BE2C (cell line): ENCODE measurements at regions not wholly inside any gene's neighbourhood (a gene's known extent, or its start where the extent isn't known, plus 50 kb on each side); places are given as distances from the start of the nearest gene placed in this dataset.

Experiments
- DNase-seq: peaks from one replicate; pipeline ENCODE4 v3.0.0-alpha.2; 2020
- H3K27me3 ChIP-seq: fragments of 250-450 bp; sonication (Bioruptor Pico); 2 replicates; pipeline ENCODE4 v1.5.1; 2020; ENCODE audit warnings: mild to moderate bottlenecking
- H3K36me3 ChIP-seq: fragments of 250-450 bp; sonication (Bioruptor Pico); 2 replicates; pipeline ENCODE4 v1.5.1; 2020; ENCODE audit warnings: mild to moderate bottlenecking
- H3K4me1 ChIP-seq: fragments of 250-450 bp; sonication (Bioruptor Pico); 2 replicates; pipeline ENCODE4 v1.5.1; 2020
- H3K4me3 ChIP-seq: 2 replicates; pipeline ENCODE4 v1.5.1; 2011; ENCODE audit warnings: low read depth, low read length
- H3K9me3 ChIP-seq: fragments of 250-450 bp; sonication (Bioruptor Pico); 2 replicates; pipeline ENCODE4 v1.5.1; 2020
- TF ChIP-seq, protein P1 (sequence below): IDR thresholded peaks from 2 replicates; pipeline ENCODE4 v1.5.1; 2012; ENCODE audit warnings: mild to moderate bottlenecking, low read depth, low read length

DNA sequence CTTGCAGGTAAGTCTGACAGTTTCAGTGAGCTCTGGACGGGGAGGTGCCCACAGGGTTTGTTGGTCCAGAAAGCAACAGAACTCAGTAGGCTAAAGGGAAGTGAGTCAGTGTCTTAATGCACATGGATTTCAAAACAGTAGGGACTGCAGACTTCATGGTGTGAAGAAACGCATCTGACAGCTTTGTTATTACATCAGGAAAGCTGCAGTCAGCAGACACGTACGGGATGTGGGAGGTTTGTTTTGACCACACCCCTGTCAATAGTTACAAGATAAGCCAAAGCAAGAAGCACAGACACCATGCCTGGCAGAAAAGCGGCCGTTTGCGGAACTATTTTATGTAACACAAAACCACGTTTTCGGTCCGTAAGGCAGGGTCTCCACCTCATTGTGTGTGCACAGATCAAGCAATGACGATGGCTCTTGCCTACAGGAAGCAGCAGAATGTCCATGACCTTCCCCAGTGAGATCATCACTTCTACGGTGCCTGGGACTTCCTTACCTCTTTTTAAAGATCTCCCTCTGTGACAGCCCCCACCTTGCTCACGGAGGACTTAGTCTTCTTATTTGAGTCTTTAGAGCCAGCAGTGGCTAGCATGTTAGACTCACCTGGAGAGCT, 58.2 kb upstream of the FTH1 start:
- H3K27me3 ChIP-seq: no peaks in the 10 kb centered on the region
- no peak overlapping the region for H3K4me3 ChIP-seq
- H3K4me1 ChIP-seq: no peaks in the 10 kb centered on the region
- no peaks in the 10 kb centered on the region for H3K9me3 ChIP-seq
- TF ChIP-seq, protein P1, sequence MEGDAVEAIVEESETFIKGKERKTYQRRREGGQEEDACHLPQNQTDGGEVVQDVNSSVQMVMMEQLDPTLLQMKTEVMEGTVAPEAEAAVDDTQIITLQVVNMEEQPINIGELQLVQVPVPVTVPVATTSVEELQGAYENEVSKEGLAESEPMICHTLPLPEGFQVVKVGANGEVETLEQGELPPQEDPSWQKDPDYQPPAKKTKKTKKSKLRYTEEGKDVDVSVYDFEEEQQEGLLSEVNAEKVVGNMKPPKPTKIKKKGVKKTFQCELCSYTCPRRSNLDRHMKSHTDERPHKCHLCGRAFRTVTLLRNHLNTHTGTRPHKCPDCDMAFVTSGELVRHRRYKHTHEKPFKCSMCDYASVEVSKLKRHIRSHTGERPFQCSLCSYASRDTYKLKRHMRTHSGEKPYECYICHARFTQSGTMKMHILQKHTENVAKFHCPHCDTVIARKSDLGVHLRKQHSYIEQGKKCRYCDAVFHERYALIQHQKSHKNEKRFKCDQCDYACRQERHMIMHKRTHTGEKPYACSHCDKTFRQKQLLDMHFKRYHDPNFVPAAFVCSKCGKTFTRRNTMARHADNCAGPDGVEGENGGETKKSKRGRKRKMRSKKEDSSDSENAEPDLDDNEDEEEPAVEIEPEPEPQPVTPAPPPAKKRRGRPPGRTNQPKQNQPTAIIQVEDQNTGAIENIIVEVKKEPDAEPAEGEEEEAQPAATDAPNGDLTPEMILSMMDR: no peak
- no peak for DNase-seq
- H3K36me3 ChIP-seq: no peaks in the 10 kb centered on the region

DNA sequence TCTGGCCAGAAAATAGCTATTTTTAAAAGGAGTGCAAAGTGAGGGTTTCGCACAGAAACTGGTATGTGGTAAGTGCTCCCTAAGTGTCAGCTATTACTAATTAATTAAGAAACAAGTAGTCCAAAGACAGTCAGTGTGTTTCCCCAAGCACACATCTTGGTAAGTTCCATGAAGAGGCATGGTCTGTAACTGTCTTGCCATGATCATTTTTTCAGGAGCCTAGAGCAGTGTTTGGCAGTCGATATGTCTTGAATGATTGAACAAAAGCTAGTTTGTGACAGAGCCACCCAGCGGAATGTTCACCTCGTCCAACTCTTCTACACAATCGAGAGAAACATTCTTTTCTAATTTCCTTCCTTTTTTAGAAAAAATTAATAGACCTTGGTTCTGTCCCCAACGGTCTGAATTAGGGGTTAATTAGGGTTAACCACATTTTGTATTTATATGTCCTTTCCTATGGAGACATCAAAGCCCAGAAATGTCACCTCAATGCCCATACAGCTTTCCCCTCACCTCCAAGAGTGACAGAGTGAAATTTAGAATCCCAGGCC, 57.6 kb upstream of the FTH1 start:
- no peak for DNase-seq
- H3K4me3 ChIP-seq: no peak overlapping the region
- TF ChIP-seq, protein P1: no peak

DNA sequence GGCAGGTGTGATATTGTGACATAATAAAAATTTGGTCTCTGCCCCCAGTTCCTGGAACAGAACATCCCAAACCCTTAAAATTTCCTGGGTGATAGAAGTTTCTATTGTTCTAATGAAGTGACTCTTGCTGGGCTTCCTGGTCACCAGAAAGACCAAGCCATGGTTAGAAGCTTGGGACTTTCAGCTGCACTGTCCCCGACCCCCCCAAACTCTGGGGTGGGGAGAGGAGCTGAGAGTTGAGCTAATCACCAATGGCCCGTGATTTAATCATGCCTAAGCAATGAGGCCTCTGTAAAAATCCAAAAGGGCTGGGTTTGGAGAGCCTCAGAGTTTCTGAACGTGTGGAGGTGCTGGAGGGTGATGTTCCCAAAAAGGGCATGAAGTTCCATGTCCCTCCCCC, 54.8 kb upstream of the FTH1 start:
- Histone ChIP-seq H3K27me3 (no peaks in the 10 kb centered on the region), H3K9me3 (no peaks in the 10 kb centered on the region), H3K36me3 (no peaks in the 10 kb centered on the region), H3K4me3 (no peak overlapping the region), H3K4me1 (no peaks in the 10 kb centered on the region)
- DNase-seq: no peak
- TF ChIP-seq, protein P1: no peak

More for the DNA sequence above, 57.6 kb upstream of the FTH1 start:
- H3K9me3 ChIP-seq: no peaks in the 10 kb centered on the region
- no peaks in the 10 kb centered on the region for H3K4me1 ChIP-seq
- H3K36me3 ChIP-seq: no peaks in the 10 kb centered on the region
- no peaks in the 10 kb centered on the region for H3K27me3 ChIP-seq

DNA sequence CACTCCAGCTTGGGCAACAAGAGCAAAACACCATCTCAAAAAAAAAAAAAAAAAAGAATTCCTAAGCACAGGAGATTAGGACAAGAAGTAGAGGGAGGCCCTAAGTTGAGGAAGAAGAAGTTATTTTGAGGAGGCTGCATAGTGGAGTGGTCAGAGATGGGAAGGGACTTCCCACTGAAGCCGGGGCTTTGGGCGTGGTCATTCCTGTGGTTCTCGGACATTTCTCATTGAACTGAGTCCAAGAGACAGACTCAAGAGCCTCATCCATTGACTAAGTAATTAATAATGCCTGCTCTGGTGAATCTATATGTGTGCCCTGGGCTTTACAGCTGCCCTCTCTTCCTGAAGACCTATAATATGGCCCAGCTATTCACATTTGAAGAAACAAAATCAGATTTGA, 53.2 kb upstream of the FTH1 start:
- no peak for DNase-seq
- Histone ChIP-seq H3K9me3 (no peaks in the 10 kb centered on the region), H3K36me3 (no peaks in the 10 kb centered on the region), H3K4me3 (no peak overlapping the region), H3K27me3 (no peaks in the 10 kb centered on the region), H3K4me1 (no peaks in the 10 kb centered on the region)
- TF ChIP-seq, protein P1: no peak

DNA sequence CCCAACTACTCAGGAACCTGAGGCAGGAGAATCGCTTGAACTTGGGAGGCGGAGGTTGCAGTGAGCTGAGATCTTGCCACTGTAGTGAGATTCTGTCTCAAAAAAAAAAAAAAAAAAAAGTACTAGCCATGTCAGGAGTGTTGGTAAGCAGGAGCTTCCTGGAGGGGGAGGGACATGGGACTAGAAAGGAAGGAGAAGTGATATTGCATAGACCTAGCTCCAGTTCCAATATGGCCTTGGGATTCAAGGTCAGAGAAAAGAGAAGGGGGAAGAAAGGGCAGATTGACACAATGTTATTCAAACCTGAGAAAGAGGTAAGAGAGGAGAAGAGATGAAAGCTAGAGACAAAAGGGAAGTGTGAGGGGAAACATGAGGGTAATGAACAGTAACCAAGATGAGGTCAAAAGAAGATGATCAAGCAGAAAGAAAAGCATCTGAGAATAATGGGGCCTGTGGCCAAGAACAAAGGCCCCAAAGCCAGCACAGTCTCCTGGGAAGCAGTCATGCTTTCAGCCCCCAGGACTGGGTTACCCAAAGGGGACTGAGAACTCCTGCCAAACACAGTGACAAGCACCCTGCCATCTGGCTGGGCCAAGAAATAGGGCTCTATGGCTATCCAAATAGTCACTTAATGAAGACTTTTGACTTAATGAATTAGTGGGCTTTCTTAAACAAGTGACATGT, 51.7 kb upstream of the FTH1 start:
- no peaks in the 10 kb centered on the region for H3K4me1 ChIP-seq
- DNase-seq: no peak
- H3K4me3 ChIP-seq: no peak overlapping the region

More for the DNA sequence above, 51.7 kb upstream of the FTH1 start:
- Histone ChIP-seq H3K36me3 (no peaks in the 10 kb centered on the region), H3K9me3 (no peaks in the 10 kb centered on the region), H3K27me3 (no peaks in the 10 kb centered on the region)
- TF ChIP-seq, protein P1: no peak
